A673 (cell line): ENCODE measurements at regions not wholly inside any gene's neighbourhood (a gene's known extent, or its start where the extent isn't known, plus 50 kb on each side); places are given as distances from the start of the nearest gene placed in this dataset.

Source experiments
- BruUV-seq: library from RNA; stranded (reverse); fragments of 400-500 nt; replicated peaks from 2 replicates; lab custom pipeline; 2021; lab: Mats Ljungman, UMichigan
- CTCF ChIA-PET: fragments of 300-600 bp; sonication (Branson Sonifier 250); formaldehyde crosslinking; loops from one replicate; lab custom pipeline; 2022; ENCODE audit warnings: antibody characterized with exemption; lab: Charles Lee
- POLR2A ChIA-PET: fragments of 300-600 bp; sonication (Branson Sonifier 250); formaldehyde crosslinking; loops from one replicate; lab custom pipeline; 2022; ENCODE audit warnings: antibody characterized with exemption; ENCODE audit not compliant: low non-redundant PET; lab: Charles Lee
- DNase-seq: peaks from one replicate; pipeline ENCODE4 v3.0.0-alpha.2; 2015; ENCODE audit warnings: low spot score
- H3K27ac ChIP-seq: fragments of 200-600 bp; sonication (generic); 2 replicates; pipeline ENCODE4 v1.5.1; 2016; ENCODE audit warnings: mixed run types, low read depth, mild to moderate bottlenecking, mixed read lengths, antibody characterized with exemption, low read length; ENCODE audit not compliant: poor library complexity, severe bottlenecking
- H3K27me3 ChIP-seq: fragments of 200-600 bp; sonication (generic); replicated peaks from 2 replicates; pipeline ENCODE4 v1.6.1; 2017; ENCODE audit warnings: mixed run types, low read depth, mild to moderate bottlenecking, mixed read lengths, antibody characterized with exemption, low read length; ENCODE audit not compliant: insufficient read depth, poor library complexity
- H3K36me3 ChIP-seq: fragments of 200-600 bp; sonication (generic); 2 replicates; pipeline ENCODE4 v1.6.1; 2016; ENCODE audit warnings: mixed run types, mild to moderate bottlenecking, mixed read lengths, antibody characterized with exemption, low read length; ENCODE audit not compliant: insufficient read depth, poor library complexity, severe bottlenecking
- H3K4me1 ChIP-seq: fragments of 200-600 bp; sonication (generic); 2 replicates; pipeline ENCODE4 v1.6.1; 2017; ENCODE audit warnings: mixed run types, mild to moderate bottlenecking, mixed read lengths, antibody characterized with exemption, low read length; ENCODE audit not compliant: insufficient read depth, poor library complexity, severe bottlenecking
- H3K4me3 ChIP-seq: fragments of 200-600 bp; sonication (generic); 2 replicates; pipeline ENCODE4 v1.5.1; 2016; ENCODE audit warnings: low read depth, mixed run types, mild to moderate bottlenecking, mixed read lengths, low read length; ENCODE audit not compliant: poor library complexity, severe bottlenecking
- H3K9me3 ChIP-seq: fragments of 200-600 bp; sonication (generic); 2 replicates; pipeline ENCODE4 v1.6.1; 2016; ENCODE audit warnings: mixed run types, low read depth, mild to moderate bottlenecking, mixed read lengths, antibody characterized with exemption, low read length; ENCODE audit not compliant: poor library complexity, severe bottlenecking
- EZH2 ChIP-seq: fragments of 200-600 bp; sonication (generic); IDR thresholded peaks from 2 replicates; pipeline ENCODE4 v1.6.1; 2017; ENCODE audit warnings: borderline replicate concordance, low read depth, mild to moderate bottlenecking, mixed read lengths, antibody characterized with exemption, low read length; ENCODE audit not compliant: poor library complexity, severe bottlenecking
- intact Hi-C: fragments of 100-400 bp; cut with micrococcal nuclease; formaldehyde crosslinking; loops from one replicate; pipeline ENCODE4 v1.10.0; 2022; ENCODE audit not compliant: unreplicated experiment
- TF ChIP-seq, protein P1 (sequence below): fragments of 300-800, 200-600 bp; sonication (generic); conservative IDR thresholded peaks from 2 replicates; pipeline ENCODE4 v1.5.1; 2017; ENCODE audit warnings: low read depth, mild to moderate bottlenecking, antibody characterized with exemption, low read length, moderate library complexity, mixed read lengths

- H3K27ac ChIP-seq = no peak overlapping the region
- TF ChIP-seq, protein P1, sequence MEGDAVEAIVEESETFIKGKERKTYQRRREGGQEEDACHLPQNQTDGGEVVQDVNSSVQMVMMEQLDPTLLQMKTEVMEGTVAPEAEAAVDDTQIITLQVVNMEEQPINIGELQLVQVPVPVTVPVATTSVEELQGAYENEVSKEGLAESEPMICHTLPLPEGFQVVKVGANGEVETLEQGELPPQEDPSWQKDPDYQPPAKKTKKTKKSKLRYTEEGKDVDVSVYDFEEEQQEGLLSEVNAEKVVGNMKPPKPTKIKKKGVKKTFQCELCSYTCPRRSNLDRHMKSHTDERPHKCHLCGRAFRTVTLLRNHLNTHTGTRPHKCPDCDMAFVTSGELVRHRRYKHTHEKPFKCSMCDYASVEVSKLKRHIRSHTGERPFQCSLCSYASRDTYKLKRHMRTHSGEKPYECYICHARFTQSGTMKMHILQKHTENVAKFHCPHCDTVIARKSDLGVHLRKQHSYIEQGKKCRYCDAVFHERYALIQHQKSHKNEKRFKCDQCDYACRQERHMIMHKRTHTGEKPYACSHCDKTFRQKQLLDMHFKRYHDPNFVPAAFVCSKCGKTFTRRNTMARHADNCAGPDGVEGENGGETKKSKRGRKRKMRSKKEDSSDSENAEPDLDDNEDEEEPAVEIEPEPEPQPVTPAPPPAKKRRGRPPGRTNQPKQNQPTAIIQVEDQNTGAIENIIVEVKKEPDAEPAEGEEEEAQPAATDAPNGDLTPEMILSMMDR = peak; percentile 41
- no peak for TF ChIP-seq EZH2
- BruUV-seq = no TSS peak
- peak; percentile 46 for DNase-seq
- no peak overlapping the region for H3K4me3 ChIP-seq
- CTCF ChIA-PET = no interaction called here
- intact Hi-C loops = no loop called here
- no peaks in the 10 kb centered on the region for H3K36me3 ChIP-seq
- H3K9me3 ChIP-seq = no peaks in the 10 kb centered on the region
- no peaks in the 10 kb centered on the region for H3K4me1 ChIP-seq
- POLR2A ChIA-PET = no interaction called here
- H3K27me3 ChIP-seq = no peaks in the 10 kb centered on the region
Measured at GRCh38 chr6:130676077-130676772, 151.0 kb upstream of the SMLR1 start.

- DNase-seq = no peak
- intact Hi-C loops = no loop called here
- Histone ChIP-seq H3K4me1 (no peaks in the 10 kb centered on the region), H3K4me3 (no peak overlapping the region), H3K27me3 (no peaks in the 10 kb centered on the region), H3K27ac (no peak overlapping the region), H3K9me3 (no peaks in the 10 kb centered on the region), H3K36me3 (no peaks in the 10 kb centered on the region)
- TF ChIP-seq, protein P1 = no peak
- no peak for TF ChIP-seq EZH2
- POLR2A ChIA-PET = no interaction called here
- CTCF ChIA-PET = no interaction called here
- BruUV-seq = no TSS peak
Measured at GRCh38 chr6:130676773-130677144, 150.4 kb upstream of the SMLR1 start.

- POLR2A ChIA-PET = no interaction called here
- Histone ChIP-seq H3K4me1 (no peaks in the 10 kb centered on the region), H3K36me3 (no peaks in the 10 kb centered on the region), H3K4me3 (no peak overlapping the region), H3K9me3 (no peaks in the 10 kb centered on the region), H3K27ac (no peak overlapping the region), H3K27me3 (no peaks in the 10 kb centered on the region)
- DNase-seq = no peak
- CTCF ChIA-PET = no interaction called here
- intact Hi-C loops = no loop called here
- no peak for TF ChIP-seq EZH2
- TF ChIP-seq, protein P1 = no peak
- no TSS peak for BruUV-seq
Measured at GRCh38 chr6:130677312-130677711, 149.9 kb upstream of the SMLR1 start.
